Germinal center (tissue), 1 donor: ENCODE measurements at regions not wholly inside any gene's neighbourhood (a gene's known extent, or its start where the extent isn't known, plus 50 kb on each side); places are given as distances from the start of the nearest gene placed in this dataset.
"Not testable (repeated sequence)": the region's sequence is repeated elsewhere in the genome, so short reads cannot be mapped to it uniquely, and the experiment has no call there.

Source experiments
- DNase-seq: peaks from one replicate; pipeline ENCODE4 v3.0.0; 2012; ENCODE audit warnings: mixed read lengths, low spot score

DNA sequence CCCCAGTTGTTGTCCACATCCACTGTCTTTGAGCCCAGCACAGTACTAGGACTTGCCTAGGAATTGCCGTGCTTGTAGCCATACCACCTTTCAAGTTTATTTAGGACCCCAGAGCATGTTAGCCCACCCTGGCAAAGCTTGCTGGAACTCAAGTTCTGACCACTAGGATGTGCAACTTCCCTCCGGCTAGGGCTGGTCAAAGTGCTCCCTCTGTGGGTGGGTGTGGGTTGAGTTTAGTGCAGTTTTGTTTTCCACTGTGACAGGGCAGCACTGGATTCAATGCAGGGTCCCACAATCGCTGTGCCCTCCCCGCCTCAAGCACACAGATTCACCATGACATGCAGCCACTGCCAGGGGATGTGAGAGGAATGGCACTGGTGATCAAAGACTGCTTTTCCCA lies 96.0 kb downstream of the RASGEF1B start:
- DNase-seq: no peak

GRCh38 chr4:81369886-81370285 lies 101.8 kb downstream of the RASGEF1B start:
- no peak for DNase-seq

DNA sequence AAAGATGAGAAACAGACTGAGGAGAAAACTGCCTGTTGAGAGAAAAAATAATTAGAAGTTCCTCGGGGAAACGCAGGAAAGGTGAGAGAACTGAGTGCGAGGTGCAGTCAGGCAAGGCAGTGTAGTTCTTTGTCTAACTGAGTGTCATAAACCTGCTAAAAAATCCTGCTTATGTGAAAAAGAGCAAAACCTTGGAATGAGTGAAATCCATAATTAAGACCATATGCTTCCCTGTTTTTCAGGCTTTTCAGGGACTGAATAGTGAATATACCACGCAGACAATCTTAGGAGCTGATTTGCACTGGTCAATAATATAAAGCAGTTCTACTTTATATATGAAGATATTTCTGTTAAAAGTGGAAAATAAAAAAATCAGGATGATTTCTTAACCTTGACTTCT lies 104.9 kb downstream of the RASGEF1B start:
- DNase-seq: no peak

- no peak for DNase-seq
Observed at GRCh38 chr4:81360737-81361136, 111.0 kb downstream of the RASGEF1B start.

- no peak for DNase-seq
Observed at GRCh38 chr4:81359207-81359606, 112.5 kb downstream of the RASGEF1B start.

DNA sequence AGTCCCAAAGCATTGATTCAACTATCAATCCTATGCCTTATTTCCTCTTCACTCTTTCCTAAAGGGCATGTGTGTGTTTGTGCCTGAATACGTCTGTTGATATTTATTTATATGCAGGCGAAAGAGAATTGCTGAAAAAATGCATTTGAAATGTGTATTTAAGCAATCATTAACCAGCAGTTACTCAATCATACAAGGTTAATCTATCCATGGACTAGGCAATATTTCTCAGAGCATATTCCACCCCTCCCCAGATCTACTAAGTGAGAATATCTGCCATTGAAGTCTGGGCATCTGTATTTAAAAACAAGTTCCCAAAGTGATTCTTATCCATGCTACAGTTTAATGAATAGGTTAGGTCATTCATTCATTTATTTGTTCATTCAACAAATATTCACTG lies 113.6 kb downstream of the RASGEF1B start:
- no peak for DNase-seq

DNA sequence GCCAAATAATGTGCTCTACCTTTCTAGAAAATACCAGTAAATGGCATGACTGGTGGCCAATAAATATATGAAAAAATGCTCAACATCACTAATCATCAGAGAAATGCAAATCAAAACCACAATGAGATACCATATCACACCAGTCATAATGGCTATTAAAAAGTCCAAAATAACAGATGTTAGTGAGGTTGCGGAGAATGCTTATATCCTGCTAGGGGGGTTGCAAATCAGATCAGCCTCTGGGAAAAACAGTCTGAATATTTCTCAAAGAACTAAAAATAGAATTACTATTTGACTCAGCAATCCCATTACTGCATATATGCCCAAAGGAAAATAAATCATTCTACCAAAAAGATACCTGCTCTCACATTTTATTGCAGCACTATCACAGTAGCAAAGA lies 115.1 kb downstream of the RASGEF1B start:
- no peak for DNase-seq

GRCh38 chr4:81355136-81355535 lies 116.6 kb downstream of the RASGEF1B start:
- no peak for DNase-seq

GRCh38 chr4:81353861-81354260 lies 117.8 kb downstream of the RASGEF1B start:
- no peak for DNase-seq

DNA sequence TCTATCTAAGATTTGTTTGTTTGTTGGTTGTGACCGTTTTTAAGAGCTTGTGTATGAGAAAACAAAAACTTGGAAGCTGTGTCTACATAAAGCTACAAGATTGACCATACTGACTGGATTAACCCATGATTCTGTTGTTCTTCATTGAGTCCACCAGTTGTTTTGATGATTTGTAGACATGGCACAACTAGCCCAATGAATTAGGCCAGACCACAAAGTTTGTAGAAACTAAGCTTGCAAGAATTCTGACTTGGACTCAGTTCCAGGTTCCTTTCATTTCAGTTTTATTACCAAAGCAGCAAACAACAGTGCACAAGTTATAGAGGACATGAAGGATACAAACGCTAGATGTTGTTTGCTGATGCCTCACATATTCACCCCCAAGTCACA lies 119.3 kb downstream of the RASGEF1B start:
- DNase-seq: no peak

GRCh38 chr4:81351654-81352445 lies 119.9 kb downstream of the RASGEF1B start:
- DNase-seq: peak; percentile 46

- DNase-seq: no peak
Observed at GRCh38 chr4:81350040-81350439, 121.7 kb downstream of the RASGEF1B start.

DNA sequence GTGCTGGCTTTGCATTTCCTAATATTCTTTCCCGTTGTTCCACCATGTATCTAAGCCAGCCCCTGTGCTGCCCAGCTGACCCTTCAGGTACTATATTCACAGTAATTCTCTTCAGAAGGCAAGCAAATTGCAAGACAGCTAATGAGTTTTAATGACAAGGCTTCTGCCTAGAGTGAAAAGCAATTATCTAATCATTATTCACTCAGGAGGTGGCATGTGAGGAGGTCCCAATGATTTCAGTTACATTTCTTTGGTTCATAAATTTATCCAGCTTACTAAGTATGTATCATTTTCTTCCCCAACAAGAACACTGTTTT lies 123.0 kb downstream of the RASGEF1B start:
- no peak for DNase-seq

- DNase-seq: no peak
Observed at GRCh38 chr4:81348086-81348777, 123.5 kb downstream of the RASGEF1B start.

- no peak for DNase-seq
Observed at GRCh38 chr4:81346719-81347118, 125.0 kb downstream of the RASGEF1B start.

- no peak for DNase-seq
Observed at GRCh38 chr4:81343536-81343935, 128.2 kb downstream of the RASGEF1B start.

DNA sequence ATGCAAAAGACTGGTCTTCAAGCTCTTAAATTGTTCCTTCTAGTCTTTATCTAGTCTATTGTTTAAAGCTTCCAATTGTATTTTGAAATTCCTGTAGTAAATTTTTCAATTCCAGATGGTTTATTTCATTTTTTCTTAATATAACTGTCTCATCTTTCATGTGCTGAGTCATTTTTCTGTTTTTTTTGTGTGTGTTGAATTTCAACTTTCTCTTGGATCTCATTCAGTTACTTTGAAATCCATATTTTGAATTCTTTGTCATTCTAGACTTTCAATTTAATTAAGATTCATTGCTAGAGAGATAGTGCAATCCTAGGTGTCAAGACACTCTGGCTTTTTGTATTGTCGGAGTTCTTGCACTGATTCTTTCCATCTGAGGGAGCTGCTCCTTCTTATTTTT lies 128.0 kb upstream of the PRKG2 start:
- no peak for DNase-seq

DNA sequence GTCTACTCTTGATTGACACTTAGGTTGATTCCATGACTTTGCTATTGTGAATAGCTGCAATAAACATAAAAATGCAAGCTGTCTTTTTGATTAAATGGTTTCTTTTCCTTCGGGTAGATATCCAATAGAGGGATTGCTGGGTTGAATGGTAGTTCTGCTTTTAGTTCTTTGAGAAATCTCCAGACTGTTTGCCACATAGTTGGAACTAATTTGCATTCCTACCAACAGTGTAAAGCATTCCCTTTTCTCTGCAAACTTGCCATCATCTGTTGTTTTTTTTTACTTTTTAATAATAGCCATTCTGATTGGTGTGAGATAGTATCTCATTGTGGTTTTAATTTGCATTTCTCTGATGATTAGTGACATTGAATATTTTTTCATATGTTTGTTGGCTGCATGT lies 122.2 kb upstream of the PRKG2 start:
- no peak for DNase-seq

- no peak for DNase-seq
Observed at GRCh38 chr4:81335122-81335912, 120.3 kb upstream of the PRKG2 start.

- DNase-seq: no peak
Observed at GRCh38 chr4:81330018-81330417, 115.0 kb upstream of the PRKG2 start.

- no peak for DNase-seq
Observed at GRCh38 chr4:81326581-81326980, 111.6 kb upstream of the PRKG2 start.

- not testable (repeated sequence) for DNase-seq
Observed at GRCh38 chr4:81324594-81324993, 109.6 kb upstream of the PRKG2 start.

GRCh38 chr4:81319657-81320056 lies 104.6 kb upstream of the PRKG2 start:
- DNase-seq: no peak
